Neural cell (in vitro differentiated cells): ENCODE measurements at regions not wholly inside any gene's neighbourhood (a gene's known extent, or its start where the extent isn't known, plus 50 kb on each side); places are given as distances from the start of the nearest gene placed in this dataset.

ENCODE experiments used
- H2AFZ ChIP-seq: fragments of 200-600, 300-800 bp; sonication (generic), shearing (Covaris generic); 2 replicates; pipeline ENCODE4 v1.6.0; 2014; ENCODE audit warnings: low read depth, mild to moderate bottlenecking, antibody characterized with exemption, low read length, moderate library complexity
- H3F3A ChIP-seq: fragments of 200-600 bp; shearing (Covaris generic); 2 replicates; pipeline ENCODE4 v1.6.1; 2016; ENCODE audit warnings: mild to moderate bottlenecking, moderate library complexity, mixed read lengths, antibody characterized with exemption, low read length; ENCODE audit not compliant: insufficient read depth, poor library complexity, severe bottlenecking
- H3K27ac ChIP-seq: fragments of 200-600, 300-800 bp; sonication (generic), shearing (Covaris generic); 2 replicates; pipeline ENCODE4 v1.5.1; 2014; ENCODE audit warnings: mild to moderate bottlenecking, low read length, moderate library complexity
- H3K27me3 ChIP-seq: fragments of 300-800, 200-600 bp; sonication (generic), shearing (Covaris generic); 2 replicates; pipeline ENCODE4 v1.6.0; 2014; ENCODE audit warnings: mild to moderate bottlenecking, low read depth, low read length, moderate library complexity; ENCODE audit not compliant: insufficient read depth
- H3K36me3 ChIP-seq: fragments of 300-800, 200-600 bp; sonication (generic), shearing (Covaris generic); 2 replicates; pipeline ENCODE4 v1.5.1; 2014; ENCODE audit warnings: mild to moderate bottlenecking, antibody characterized with exemption, low read length, moderate library complexity; ENCODE audit not compliant: insufficient read depth
- H3K4me2 ChIP-seq: fragments of 300-800, 200-600 bp; sonication (generic), shearing (Covaris generic); 2 replicates; pipeline ENCODE4 v1.6.0; 2014; ENCODE audit warnings: mild to moderate bottlenecking, low read length
- H3K4me3 ChIP-seq: fragments of 300-800, 200-600 bp; sonication (generic), shearing (Covaris generic); 2 replicates; pipeline ENCODE4 v1.5.1; 2014; ENCODE audit warnings: mild to moderate bottlenecking, low read length, moderate library complexity
- H3K79me2 ChIP-seq: fragments of 200-600 bp; shearing (Covaris generic); replicated peaks from 2 replicates; pipeline ENCODE4 v1.6.0; 2014; ENCODE audit warnings: mild to moderate bottlenecking, low read length, moderate library complexity; ENCODE audit not compliant: insufficient read depth
- H3K9ac ChIP-seq: fragments of 300-800, 200-600 bp; sonication (generic), shearing (Covaris generic); 2 replicates; pipeline ENCODE4 v1.6.1; 2016; ENCODE audit warnings: mild to moderate bottlenecking, low read length, mixed read lengths
- H3K9me2 ChIP-seq: fragments of 200-600 bp; shearing (Covaris generic); 2 replicates; pipeline ENCODE4 v1.6.1; 2016; ENCODE audit warnings: mild to moderate bottlenecking, low read length, mixed read lengths; ENCODE audit not compliant: insufficient read depth
- H3K9me3 ChIP-seq: fragments of 200-600, 300-800 bp; sonication (generic), shearing (Covaris generic); 2 replicates; pipeline ENCODE4 v1.6.1; 2016; ENCODE audit warnings: mild to moderate bottlenecking, mixed run types, low read length, moderate library complexity, mixed read lengths
- H4K20me1 ChIP-seq: fragments of 200-600 bp; shearing (Covaris generic); 2 replicates; pipeline ENCODE4 v1.6.1; 2016; ENCODE audit warnings: mild to moderate bottlenecking, mixed run types; ENCODE audit not compliant: insufficient read depth
- EP300 ChIP-seq: fragments of 450-650 bp; conservative IDR thresholded peaks from 2 replicates; pipeline ENCODE4 v1.6.1; 2014; ENCODE audit warnings: antibody characterized with exemption, mild to moderate bottlenecking, moderate library complexity; ENCODE audit not compliant: poor library complexity, severe bottlenecking
- EZH2 ChIP-seq: fragments of 200-600, 300-800 bp; shearing (Covaris generic), sonication (generic); IDR thresholded peaks from 2 replicates; pipeline ENCODE4 v1.6.1; 2014; ENCODE audit warnings: antibody characterized with exemption, low read length, borderline replicate concordance, mild to moderate bottlenecking; ENCODE audit not compliant: insufficient read depth, poor library complexity, severe bottlenecking
- MXI1 ChIP-seq: fragments of 450-650 bp; conservative IDR thresholded peaks from 2 replicates; pipeline ENCODE4 v1.6.1; 2014; ENCODE audit warnings: antibody characterized with exemption, mild to moderate bottlenecking; ENCODE audit not compliant: poor library complexity, severe bottlenecking
- POLR2AphosphoS5 ChIP-seq: IDR thresholded peaks from 2 replicates; pipeline ENCODE4 v1.6.1; 2012
- RAD21 ChIP-seq: fragments of 450-650 bp; conservative IDR thresholded peaks from 2 replicates; pipeline ENCODE4 v1.6.1; 2014; ENCODE audit warnings: antibody characterized with exemption, mild to moderate bottlenecking, moderate library complexity
- REST ChIP-seq: IDR thresholded peaks from 2 replicates; pipeline ENCODE4 v1.6.1; 2012; ENCODE audit warnings: borderline replicate concordance
- SMC3 ChIP-seq: fragments of 450-650 bp; conservative IDR thresholded peaks from 2 replicates; pipeline ENCODE4 v1.6.1; 2014; ENCODE audit warnings: antibody characterized with exemption, mild to moderate bottlenecking, moderate library complexity; ENCODE audit not compliant: poor library complexity
- TAF1 ChIP-seq: IDR thresholded peaks from 2 replicates; pipeline ENCODE4 v1.6.1; 2012; ENCODE audit warnings: low read depth
- TF ChIP-seq, protein P1 (sequence below): fragments of 450-650 bp; IDR thresholded peaks from 2 replicates; pipeline ENCODE4 v1.5.1; 2014; ENCODE audit warnings: antibody characterized with exemption, mild to moderate bottlenecking, moderate library complexity; ENCODE audit not compliant: poor library complexity, severe bottlenecking

DNA sequence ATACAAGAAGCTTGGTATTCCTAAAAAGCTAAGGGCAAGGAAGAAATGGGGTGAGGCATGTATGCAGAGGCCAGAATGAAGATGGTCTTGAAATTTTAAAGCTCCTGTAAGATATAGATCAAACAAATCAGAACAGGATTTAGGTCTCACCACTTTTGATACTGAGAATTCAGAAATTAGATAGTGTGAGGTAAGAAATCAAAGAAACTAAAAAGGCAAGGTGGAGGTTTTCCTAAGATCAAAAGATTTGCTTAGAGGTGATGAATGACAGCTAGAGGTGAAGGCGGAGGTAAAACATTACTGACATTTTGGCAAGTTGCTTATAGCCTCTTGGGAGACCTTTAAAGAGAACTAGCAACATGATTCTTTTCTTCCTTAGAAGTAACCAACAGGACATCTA is 225.2 kb upstream of the SGK1 start:
- H3F3A ChIP-seq: no peaks in the 10 kb centered on the region
- H3K9me3 ChIP-seq: no peaks in the 10 kb centered on the region
- H3K27ac ChIP-seq: no peak overlapping the region
- no peak overlapping the region for H3K4me3 ChIP-seq
- H2AFZ ChIP-seq: no peak overlapping the region
- no peaks in the 10 kb centered on the region for H3K36me3 ChIP-seq
- H3K27me3 ChIP-seq: no peaks in the 10 kb centered on the region
- TF ChIP-seq, protein P1, sequence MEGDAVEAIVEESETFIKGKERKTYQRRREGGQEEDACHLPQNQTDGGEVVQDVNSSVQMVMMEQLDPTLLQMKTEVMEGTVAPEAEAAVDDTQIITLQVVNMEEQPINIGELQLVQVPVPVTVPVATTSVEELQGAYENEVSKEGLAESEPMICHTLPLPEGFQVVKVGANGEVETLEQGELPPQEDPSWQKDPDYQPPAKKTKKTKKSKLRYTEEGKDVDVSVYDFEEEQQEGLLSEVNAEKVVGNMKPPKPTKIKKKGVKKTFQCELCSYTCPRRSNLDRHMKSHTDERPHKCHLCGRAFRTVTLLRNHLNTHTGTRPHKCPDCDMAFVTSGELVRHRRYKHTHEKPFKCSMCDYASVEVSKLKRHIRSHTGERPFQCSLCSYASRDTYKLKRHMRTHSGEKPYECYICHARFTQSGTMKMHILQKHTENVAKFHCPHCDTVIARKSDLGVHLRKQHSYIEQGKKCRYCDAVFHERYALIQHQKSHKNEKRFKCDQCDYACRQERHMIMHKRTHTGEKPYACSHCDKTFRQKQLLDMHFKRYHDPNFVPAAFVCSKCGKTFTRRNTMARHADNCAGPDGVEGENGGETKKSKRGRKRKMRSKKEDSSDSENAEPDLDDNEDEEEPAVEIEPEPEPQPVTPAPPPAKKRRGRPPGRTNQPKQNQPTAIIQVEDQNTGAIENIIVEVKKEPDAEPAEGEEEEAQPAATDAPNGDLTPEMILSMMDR: no peak
- TF ChIP-seq SMC3 (no peak), EZH2 (no peak), POLR2AphosphoS5 (no peak), EP300 (no peak), TAF1 (no peak), RAD21 (no peak), REST (no peak), MXI1 (no peak)
- H3K9ac ChIP-seq: no peak overlapping the region
- H3K79me2 ChIP-seq: no peaks in the 10 kb centered on the region
- H3K4me2 ChIP-seq: no peak overlapping the region
- no peaks in the 10 kb centered on the region for H3K9me2 ChIP-seq
- H4K20me1 ChIP-seq: no peaks in the 10 kb centered on the region

DNA sequence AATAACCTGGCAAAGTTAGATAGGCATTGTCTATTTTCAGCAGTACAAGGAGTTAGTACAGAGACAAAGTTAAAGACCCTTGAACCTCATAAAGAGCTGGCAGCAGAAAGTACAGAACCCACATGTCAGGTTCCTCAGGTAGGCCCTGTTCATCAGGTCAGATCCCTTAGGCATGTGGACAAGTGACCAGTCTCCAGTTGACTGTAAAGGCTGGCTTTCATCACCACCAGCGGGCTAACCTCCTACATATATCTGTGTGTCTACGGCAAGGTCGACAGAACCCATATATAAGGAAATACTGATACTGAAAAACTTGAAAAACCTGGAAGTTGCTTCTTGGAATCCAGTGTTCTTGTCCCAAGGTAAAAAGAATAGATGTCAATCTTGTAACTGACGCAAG is 223.1 kb upstream of the SGK1 start:
- H3K4me2 ChIP-seq: no peak overlapping the region
- no peaks in the 10 kb centered on the region for H3K9me2 ChIP-seq
- no peaks in the 10 kb centered on the region for H3K9me3 ChIP-seq
- H3K27me3 ChIP-seq: no peaks in the 10 kb centered on the region
- no peak overlapping the region for H3K9ac ChIP-seq
- H3K36me3 ChIP-seq: no peaks in the 10 kb centered on the region
- H2AFZ ChIP-seq: no peak overlapping the region
- H3K27ac ChIP-seq: no peak overlapping the region
- TF ChIP-seq RAD21 (no peak), REST (no peak), TAF1 (no peak), SMC3 (no peak), EZH2 (no peak), MXI1 (no peak), POLR2AphosphoS5 (no peak), EP300 (no peak)
- TF ChIP-seq, protein P1: no peak
- no peaks in the 10 kb centered on the region for H3F3A ChIP-seq
- no peaks in the 10 kb centered on the region for H3K79me2 ChIP-seq
- H3K4me3 ChIP-seq: no peak overlapping the region
- H4K20me1 ChIP-seq: no peaks in the 10 kb centered on the region
